BJ (cell line): ENCODE measurements at regions not wholly inside any gene's neighbourhood (a gene's known extent, or its start where the extent isn't known, plus 50 kb on each side); places are given as distances from the start of the nearest gene placed in this dataset.

ENCODE experiments used
- CTCF ChIA-PET: fragments of 350-600 bp; formaldehyde crosslinking; extraction: SDS; loops from one replicate; lab custom pipeline; 2021; ENCODE audit warnings: antibody characterized with exemption, inconsistent platforms; lab: Yijun Ruan, JAX
- POLR2A ChIA-PET: fragments of 300-600 bp; sonication (Branson Sonifier 250); formaldehyde crosslinking; extraction: SDS; loops from one replicate; lab custom pipeline; 2021; ENCODE audit warnings: antibody characterized with exemption; lab: Charles Lee
- DNase-seq: peaks from one replicate; pipeline ENCODE4 v3.0.0-alpha.2; 2011; ENCODE audit warnings: low read depth
- H3K27me3 ChIP-seq: 2 replicates; pipeline ENCODE4 v1.6.0; 2011; ENCODE audit warnings: low read length; ENCODE audit not compliant: control insufficient read depth, insufficient read depth
- H3K36me3 ChIP-seq: 2 replicates; pipeline ENCODE4 v1.5.1; 2011; ENCODE audit warnings: low read length; ENCODE audit not compliant: control insufficient read depth, insufficient read depth
- H3K4me3 ChIP-seq: 2 replicates; pipeline ENCODE4 v1.5.1; 2011; ENCODE audit warnings: low read depth, mild to moderate bottlenecking, control low read depth, low read length
- CTCF ChIP-seq: IDR thresholded peaks from 2 replicates; pipeline ENCODE4 v1.5.1; 2011; ENCODE audit warnings: low read depth, mild to moderate bottlenecking, control low read depth, inconsistent platforms, low read length, moderate library complexity; ENCODE audit not compliant: insufficient read depth

- no peak for TF ChIP-seq CTCF
Observed at GRCh38 chr3:166759736-166760513, 620.2 kb downstream of the ZBBX start.

GRCh38 chr3:166752214-166752613 lies 627.9 kb downstream of the ZBBX start:
- no peak for TF ChIP-seq CTCF
- POLR2A ChIA-PET, result no interaction called here
- CTCF ChIA-PET, result no interaction called here
- Histone ChIP-seq H3K4me3 (no peak overlapping the region), H3K36me3 (no peaks in the 10 kb centered on the region), H3K27me3 (no peaks in the 10 kb centered on the region)
- no peak for DNase-seq

More at GRCh38 chr3:166759736-166760513, 620.2 kb downstream of the ZBBX start:
- Histone ChIP-seq H3K4me3 (no peak overlapping the region), H3K27me3 (no peaks in the 10 kb centered on the region), H3K36me3 (no peaks in the 10 kb centered on the region)
- POLR2A ChIA-PET, result no interaction called here
- DNase-seq, result no peak
- CTCF ChIA-PET, result no interaction called here

- Histone ChIP-seq H3K36me3 (no peaks in the 10 kb centered on the region), H3K27me3 (no peaks in the 10 kb centered on the region), H3K4me3 (no peak overlapping the region)
- CTCF ChIA-PET, result no interaction called here
- POLR2A ChIA-PET, result no interaction called here
- DNase-seq, result no peak
- TF ChIP-seq CTCF, result no peak
Observed at GRCh38 chr3:166743481-166744134, 636.5 kb downstream of the ZBBX start.

- Histone ChIP-seq H3K4me3 (no peak overlapping the region), H3K27me3 (no peaks in the 10 kb centered on the region), H3K36me3 (no peaks in the 10 kb centered on the region)
- TF ChIP-seq CTCF, result no peak
- ChIA-PET POLR2A (no interaction called here), CTCF (no interaction called here)
- no peak for DNase-seq
Observed at GRCh38 chr3:166734734-166735133, 645.4 kb downstream of the ZBBX start.

GRCh38 chr3:166731701-166732100 lies 648.4 kb downstream of the ZBBX start:
- no peak for DNase-seq
- TF ChIP-seq CTCF, result no peak
- Histone ChIP-seq H3K27me3 (no peaks in the 10 kb centered on the region), H3K4me3 (no peak overlapping the region), H3K36me3 (no peaks in the 10 kb centered on the region)
- CTCF ChIA-PET, result no interaction called here
- POLR2A ChIA-PET, result no interaction called here
